ENCODE measurements at regions not wholly inside any gene's neighbourhood (a gene's known extent, or its start where the extent isn't known, plus 50 kb on each side); places are given as distances from the start of the nearest gene placed in this dataset.

- no peak for DNase-seq
These were observed 108.8 kb downstream of the SQOR start for GRCh38 chr15:45743426-45744235.

GRCh38 chr15:45744236-45744589, 109.4 kb downstream of the SQOR start:
- no peak for DNase-seq

GRCh38 chr15:45747426-45747825, 112.6 kb downstream of the SQOR start:
- DNase-seq = no peak

GRCh38 chr15:45751629-45752028, 116.8 kb downstream of the SQOR start:
- no peak for DNase-seq

- no peak for DNase-seq
These were observed 125.1 kb downstream of the SQOR start for GRCh38 chr15:45759936-45760335.

- no peak for DNase-seq
These were observed 127.9 kb downstream of the SQOR start for GRCh38 chr15:45762726-45763125.

GRCh38 chr15:45763170-45763869, 128.5 kb downstream of the SQOR start:
- no peak for DNase-seq

- no peak for DNase-seq
These were observed 138.3 kb downstream of the SQOR start for GRCh38 chr15:45773149-45773548.

- DNase-seq = no peak
These were observed 141.9 kb downstream of the SQOR start for GRCh38 chr15:45776772-45777171.

- no peak for DNase-seq
These were observed 143.0 kb downstream of the SQOR start for GRCh38 chr15:45777781-45778180.

GRCh38 chr15:45780352-45780751, 145.5 kb downstream of the SQOR start:
- DNase-seq = no peak

GRCh38 chr15:45784656-45785055, 149.8 kb downstream of the SQOR start:
- no peak for DNase-seq

- DNase-seq = no peak
These were observed 151.1 kb downstream of the SQOR start for GRCh38 chr15:45785897-45786296.

GRCh38 chr15:45790325-45790943, 155.6 kb downstream of the SQOR start:
- DNase-seq = peak; percentile 3

- DNase-seq = no peak
These were observed 159.5 kb downstream of the SQOR start for GRCh38 chr15:45794304-45794703.

- no peak for DNase-seq
These were observed 160.0 kb downstream of the SQOR start for GRCh38 chr15:45794712-45795439.

GRCh38 chr15:45795440-45796069, 160.7 kb downstream of the SQOR start:
- DNase-seq = peak; percentile 15

- DNase-seq = no peak
These were observed 161.6 kb downstream of the SQOR start for GRCh38 chr15:45796433-45796832.

- no peak for DNase-seq
These were observed 164.7 kb downstream of the SQOR start for GRCh38 chr15:45799508-45799907.

- DNase-seq = no peak
These were observed 166.7 kb downstream of the SQOR start for GRCh38 chr15:45801543-45801942.

GRCh38 chr15:45802140-45802539, 167.3 kb downstream of the SQOR start:
- DNase-seq = no peak

GRCh38 chr15:45804028-45804427, 169.2 kb downstream of the SQOR start:
- DNase-seq = no peak

- no peak for DNase-seq
These were observed 175.4 kb downstream of the SQOR start for GRCh38 chr15:45810201-45810600.

Measured in fibroblast of skin of abdomen (primary cell).